ENCODE measurements at regions not wholly inside any gene's neighbourhood (a gene's known extent, or its start where the extent isn't known, plus 50 kb on each side); places are given as distances from the start of the nearest gene placed in this dataset.

GRCh38 chr17:51563961-51564360 is 303.6 kb downstream of the UTP18 start:
- no peak for DNase-seq

DNA sequence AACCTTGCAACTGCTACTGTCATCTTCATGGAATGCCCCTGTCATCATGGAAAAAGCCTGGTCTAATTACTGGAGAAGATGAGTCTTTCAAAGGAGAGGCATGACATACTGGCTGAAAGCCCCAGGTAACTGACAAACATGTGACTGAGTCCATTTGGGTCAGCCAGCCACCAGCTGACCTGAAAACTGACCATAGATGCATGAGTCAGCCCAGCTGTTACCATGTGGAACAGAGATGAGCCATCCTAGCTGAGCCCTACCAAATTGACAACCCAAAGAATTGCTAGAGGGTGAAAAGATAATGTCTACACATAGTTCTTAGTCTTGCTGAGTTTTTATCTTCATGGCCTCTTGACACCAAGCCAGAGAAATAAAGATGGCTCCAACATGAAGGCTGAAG is 311.8 kb downstream of the UTP18 start:
- no peak for DNase-seq
